Kidney (tissue), 13 donors: ENCODE measurements at regions not wholly inside any gene's neighbourhood (a gene's known extent, or its start where the extent isn't known, plus 50 kb on each side); places are given as distances from the start of the nearest gene placed in this dataset.

Source experiments
- DNase-seq, 5 donors: peaks; one replicate each; pipeline ENCODE4 v3.0.0-alpha.2; 2013 to 2020
- FAIRE-seq: peaks from 2 replicates; lab custom pipeline; 2012; peaks lifted over from hg19 to GRCh38; lab: Jason Lieb, UNC
- H3K27ac ChIP-seq, 2 donors: one replicate each; pipeline ENCODE4 v1.7.0; 2013; ENCODE audit warnings: low read depth in 2 of 2, low read length in 2 of 2, inconsistent platforms in 1 of 2
- H3K27me3 ChIP-seq: one replicate; pipeline ENCODE4 v1.7.1; 2013; ENCODE audit warnings: low read length, inconsistent platforms; ENCODE audit not compliant: control insufficient read depth, insufficient read depth
- H3K36me3 ChIP-seq, 3 donors: one replicate each; pipeline versions ENCODE4 v1.7.0 to v1.7.1; 2013; ENCODE audit warnings: low read length in 3 of 3, control low read depth in 1 of 3, inconsistent platforms in 1 of 3; ENCODE audit not compliant: insufficient read depth in 3 of 3, control insufficient read depth in 2 of 3
- H3K4me1 ChIP-seq, 3 donors: one replicate each; pipeline versions ENCODE4 v1.7.0 to v1.7.1; 2013; ENCODE audit warnings: low read length in 3 of 3, inconsistent platforms in 1 of 3, low read depth in 1 of 3; ENCODE audit not compliant: control insufficient read depth in 2 of 3, insufficient read depth in 2 of 3
- H3K4me3 ChIP-seq, 3 donors: one replicate each; pipeline versions ENCODE4 v1.7.0 to v1.8.1; 2013; ENCODE audit warnings: low read length in 3 of 3, control low read depth in 1 of 3, inconsistent platforms in 1 of 3
- H3K9ac ChIP-seq, 3 donors: one replicate each; pipeline versions ENCODE4 v1.7.0 to v1.7.1; 2013; ENCODE audit warnings: low read length in 3 of 3, control low read depth in 1 of 3, inconsistent platforms in 1 of 3
- H3K9me3 ChIP-seq, 3 donors: one replicate each; pipeline versions ENCODE4 v1.7.0 to v1.7.1; 2013; ENCODE audit warnings: low read length in 3 of 3, control low read depth in 1 of 3, inconsistent platforms in 1 of 3; ENCODE audit not compliant: control insufficient read depth in 2 of 3, insufficient read depth in 1 of 3
- CTCF ChIP-seq: IDR thresholded peaks from 3 replicates; pipeline ENCODE4 v1.5.1; 2012; ENCODE audit warnings: mild to moderate bottlenecking, moderate library complexity, borderline replicate concordance; ENCODE audit not compliant: insufficient read depth; ENCODE audit errors: extremely low read depth
- intact Hi-C: fragments of 100-400 bp; cut with DNase I; formaldehyde crosslinking; loops from one replicate; pipeline ENCODE4 v1.11.1; 2022
- donor health status: control.
- donor health status: control.
- donor health status: control.
- donor health status: control.
- donor health status: control.
- donor health status: DM: yes; HTN: yes; CAD: no.
- donor health status: Normal renal cell carcinoma (clear cell type).

- Histone ChIP-seq H3K27ac (no peak overlapping the region), H3K9ac (no peak overlapping the region), H3K36me3 (no peaks in the 10 kb centered on the region), H3K9me3 (no peaks in the 10 kb centered on the region), H3K27me3 (no peaks in the 10 kb centered on the region), H3K4me1 (peaks cover 0 to 9% (median 0%) of the 10 kb centered on the region in 3 donors), H3K4me3 (no peak overlapping the region)
- no peak for TF ChIP-seq CTCF
- no peak for FAIRE-seq
- no peak for DNase-seq
- intact Hi-C loops, result no loop called here
These were observed 579.5 kb downstream of the EPHB1 start for GRCh38 chr3:135374571-135374970.

- TF ChIP-seq CTCF, result no peak
- H3K27me3 ChIP-seq, result no peaks in the 10 kb centered on the region
- H3K9ac ChIP-seq, result no peak overlapping the region
- intact Hi-C loops, result no loop called here
- no peaks in the 10 kb centered on the region for H3K9me3 ChIP-seq
- DNase-seq (no peak), FAIRE-seq (no peak)
- H3K4me3 ChIP-seq, result no peak overlapping the region
- H3K4me1 ChIP-seq, result no peaks in the 10 kb centered on the region
- no peak overlapping the region for H3K27ac ChIP-seq
- H3K36me3 ChIP-seq, result no peaks in the 10 kb centered on the region
These were observed 583.3 kb upstream of the PPP2R3A start for GRCh38 chr3:135382188-135382587.

GRCh38 chr3:135382621-135383020, 582.9 kb upstream of the PPP2R3A start:
- Histone ChIP-seq H3K4me1 (no peaks in the 10 kb centered on the region), H3K27me3 (no peaks in the 10 kb centered on the region), H3K36me3 (no peaks in the 10 kb centered on the region), H3K27ac (no peak overlapping the region), H3K9me3 (no peaks in the 10 kb centered on the region), H3K9ac (no peak overlapping the region), H3K4me3 (no peak overlapping the region)
- intact Hi-C loops, result no loop called here
- FAIRE-seq, result no peak
- no peak for DNase-seq
- TF ChIP-seq CTCF, result no peak

- no peak overlapping the region for H3K9ac ChIP-seq
- H3K36me3 ChIP-seq, result no peaks in the 10 kb centered on the region
- no peak overlapping the region for H3K4me3 ChIP-seq
- no peaks in the 10 kb centered on the region for H3K4me1 ChIP-seq
- H3K27me3 ChIP-seq, result no peaks in the 10 kb centered on the region
- intact Hi-C loops, result no loop called here
- TF ChIP-seq CTCF, result no peak
- DNase-seq, result no peak
- no peak for FAIRE-seq
- H3K9me3 ChIP-seq, result no peaks in the 10 kb centered on the region
- no peak overlapping the region for H3K27ac ChIP-seq
These were observed 582.2 kb upstream of the PPP2R3A start for GRCh38 chr3:135383301-135383700.
